A673 (cell line): ENCODE measurements at regions not wholly inside any gene's neighbourhood (a gene's known extent, or its start where the extent isn't known, plus 50 kb on each side); places are given as distances from the start of the nearest gene placed in this dataset.

ENCODE experiments used
- EZH2 ChIP-seq: fragments of 200-600 bp; sonication (generic); IDR thresholded peaks from 2 replicates; pipeline ENCODE4 v1.6.1; 2017; ENCODE audit warnings: borderline replicate concordance, low read depth, mild to moderate bottlenecking, mixed read lengths, antibody characterized with exemption, low read length; ENCODE audit not compliant: poor library complexity, severe bottlenecking
- TF ChIP-seq, protein P1 (sequence below): fragments of 300-800, 200-600 bp; sonication (generic); conservative IDR thresholded peaks from 2 replicates; pipeline ENCODE4 v1.5.1; 2017; ENCODE audit warnings: low read depth, mild to moderate bottlenecking, antibody characterized with exemption, low read length, moderate library complexity, mixed read lengths

DNA sequence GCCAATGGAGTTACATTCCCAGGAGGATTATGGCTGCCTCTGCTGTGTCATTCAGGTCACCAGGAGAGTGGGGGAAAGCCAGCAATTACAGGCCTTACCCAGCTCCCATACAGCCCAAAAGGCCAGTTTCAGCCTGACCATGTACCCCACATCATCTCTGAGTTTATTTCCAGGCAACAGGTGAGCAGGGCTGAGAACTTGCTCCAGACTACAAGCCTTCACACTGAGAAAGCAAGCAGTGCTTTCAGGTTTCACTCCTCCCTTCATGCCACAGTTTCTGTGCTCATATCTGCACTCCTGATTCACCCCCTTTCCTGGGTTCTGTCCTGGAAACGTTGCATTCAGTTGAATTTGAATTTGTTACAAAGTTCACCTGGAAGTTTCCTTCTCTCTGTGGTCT lies 68.1 kb upstream of the ABI3BP start:
- no peak for TF ChIP-seq EZH2
- TF ChIP-seq, protein P1, sequence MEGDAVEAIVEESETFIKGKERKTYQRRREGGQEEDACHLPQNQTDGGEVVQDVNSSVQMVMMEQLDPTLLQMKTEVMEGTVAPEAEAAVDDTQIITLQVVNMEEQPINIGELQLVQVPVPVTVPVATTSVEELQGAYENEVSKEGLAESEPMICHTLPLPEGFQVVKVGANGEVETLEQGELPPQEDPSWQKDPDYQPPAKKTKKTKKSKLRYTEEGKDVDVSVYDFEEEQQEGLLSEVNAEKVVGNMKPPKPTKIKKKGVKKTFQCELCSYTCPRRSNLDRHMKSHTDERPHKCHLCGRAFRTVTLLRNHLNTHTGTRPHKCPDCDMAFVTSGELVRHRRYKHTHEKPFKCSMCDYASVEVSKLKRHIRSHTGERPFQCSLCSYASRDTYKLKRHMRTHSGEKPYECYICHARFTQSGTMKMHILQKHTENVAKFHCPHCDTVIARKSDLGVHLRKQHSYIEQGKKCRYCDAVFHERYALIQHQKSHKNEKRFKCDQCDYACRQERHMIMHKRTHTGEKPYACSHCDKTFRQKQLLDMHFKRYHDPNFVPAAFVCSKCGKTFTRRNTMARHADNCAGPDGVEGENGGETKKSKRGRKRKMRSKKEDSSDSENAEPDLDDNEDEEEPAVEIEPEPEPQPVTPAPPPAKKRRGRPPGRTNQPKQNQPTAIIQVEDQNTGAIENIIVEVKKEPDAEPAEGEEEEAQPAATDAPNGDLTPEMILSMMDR, result no peak
